GM13976 (cell line): ENCODE measurements at regions not wholly inside any gene's neighbourhood (a gene's known extent, or its start where the extent isn't known, plus 50 kb on each side); places are given as distances from the start of the nearest gene placed in this dataset.

Source experiments
- DNase-seq: peaks from one replicate; pipeline ENCODE4 v3.0.0; 2012; ENCODE audit warnings: low spot score
- in situ Hi-C: fragments of 300-500 bp; cut with MboI; formaldehyde crosslinking; loops from one replicate; pipeline ENCODE4 v1.12.0; 2022; ENCODE audit warnings: low sequenced_read_pairs, mixed read lengths, inconsistent platforms; ENCODE audit not compliant: unreplicated experiment
- TF ChIP-seq, protein P1 (sequence below): IDR thresholded peaks from 2 replicates; pipeline ENCODE4 v1.5.1; 2012; ENCODE audit warnings: borderline replicate concordance, mild to moderate bottlenecking; ENCODE audit not compliant: insufficient read depth; ENCODE audit errors: extremely low read depth, missing control alignments, control extremely low read depth

DNA sequence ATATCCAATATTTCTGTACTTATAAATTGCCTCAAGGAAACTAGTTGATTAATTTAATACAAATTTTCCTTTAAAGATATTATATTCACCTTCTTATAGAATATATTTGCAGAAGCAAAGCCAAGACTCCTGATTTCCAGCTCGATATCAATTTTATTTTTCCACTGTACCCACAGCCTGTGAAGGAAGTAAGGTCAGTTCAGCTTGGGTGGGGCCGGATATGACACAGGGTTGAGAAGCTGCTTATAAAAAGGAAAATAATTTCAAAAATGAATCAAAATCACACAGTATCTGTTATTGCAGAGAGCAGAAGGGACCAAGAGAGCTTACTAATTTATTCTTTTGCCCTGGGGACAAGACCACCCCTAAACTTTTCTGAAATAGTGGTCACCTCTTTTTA is 491.4 kb downstream of the TUSC7 start:
- in situ Hi-C loops = no loop called here
- DNase-seq = no peak
- TF ChIP-seq, protein P1, sequence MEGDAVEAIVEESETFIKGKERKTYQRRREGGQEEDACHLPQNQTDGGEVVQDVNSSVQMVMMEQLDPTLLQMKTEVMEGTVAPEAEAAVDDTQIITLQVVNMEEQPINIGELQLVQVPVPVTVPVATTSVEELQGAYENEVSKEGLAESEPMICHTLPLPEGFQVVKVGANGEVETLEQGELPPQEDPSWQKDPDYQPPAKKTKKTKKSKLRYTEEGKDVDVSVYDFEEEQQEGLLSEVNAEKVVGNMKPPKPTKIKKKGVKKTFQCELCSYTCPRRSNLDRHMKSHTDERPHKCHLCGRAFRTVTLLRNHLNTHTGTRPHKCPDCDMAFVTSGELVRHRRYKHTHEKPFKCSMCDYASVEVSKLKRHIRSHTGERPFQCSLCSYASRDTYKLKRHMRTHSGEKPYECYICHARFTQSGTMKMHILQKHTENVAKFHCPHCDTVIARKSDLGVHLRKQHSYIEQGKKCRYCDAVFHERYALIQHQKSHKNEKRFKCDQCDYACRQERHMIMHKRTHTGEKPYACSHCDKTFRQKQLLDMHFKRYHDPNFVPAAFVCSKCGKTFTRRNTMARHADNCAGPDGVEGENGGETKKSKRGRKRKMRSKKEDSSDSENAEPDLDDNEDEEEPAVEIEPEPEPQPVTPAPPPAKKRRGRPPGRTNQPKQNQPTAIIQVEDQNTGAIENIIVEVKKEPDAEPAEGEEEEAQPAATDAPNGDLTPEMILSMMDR = no peak

DNA sequence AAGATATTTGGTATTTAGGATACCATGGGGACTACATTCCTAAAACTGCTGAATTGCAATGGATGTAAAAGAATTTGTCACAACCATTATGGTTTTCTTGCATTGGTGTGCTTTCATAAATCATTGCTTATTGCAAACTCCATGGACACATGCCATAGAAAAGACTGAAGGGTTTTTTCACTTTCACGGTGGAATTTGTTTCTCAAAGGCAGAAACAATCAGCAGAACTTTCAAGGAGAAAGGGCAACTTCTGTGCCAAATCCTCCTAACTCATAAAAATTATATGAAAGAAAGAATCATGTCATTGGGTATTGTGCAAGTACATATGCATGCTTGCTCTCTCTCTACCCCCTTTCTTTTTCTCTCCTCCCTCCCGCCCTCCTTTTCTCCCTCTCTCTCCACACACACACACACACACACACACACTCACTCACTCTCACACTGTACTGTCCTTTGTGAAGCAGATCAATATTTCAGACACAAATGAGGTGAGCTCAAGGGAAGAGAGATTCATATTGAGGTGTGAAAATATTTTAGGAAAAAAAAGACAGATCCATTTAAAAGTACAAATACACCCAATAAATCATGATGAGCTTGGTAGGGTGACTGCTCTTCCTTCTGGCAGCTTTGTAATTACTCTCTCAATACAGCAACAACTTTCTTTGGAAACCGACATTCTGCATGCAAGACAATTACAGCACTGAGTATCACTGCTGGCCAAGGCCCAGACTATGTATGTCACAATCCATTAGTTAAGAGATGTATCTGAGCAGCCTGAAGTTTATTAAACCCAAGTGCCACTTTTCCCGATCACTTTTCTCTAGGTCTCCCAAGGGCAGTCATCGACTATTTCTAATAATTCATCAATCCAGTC is 492.6 kb downstream of the TUSC7 start:
- in situ Hi-C loops = no loop called here
- TF ChIP-seq, protein P1 = no peak
- DNase-seq = no peak

- TF ChIP-seq, protein P1 = no peak
- in situ Hi-C loops = no loop called here
- DNase-seq = no peak
Measured at GRCh38 chr3:117217355-117217754, 507.8 kb downstream of the TUSC7 start.

DNA sequence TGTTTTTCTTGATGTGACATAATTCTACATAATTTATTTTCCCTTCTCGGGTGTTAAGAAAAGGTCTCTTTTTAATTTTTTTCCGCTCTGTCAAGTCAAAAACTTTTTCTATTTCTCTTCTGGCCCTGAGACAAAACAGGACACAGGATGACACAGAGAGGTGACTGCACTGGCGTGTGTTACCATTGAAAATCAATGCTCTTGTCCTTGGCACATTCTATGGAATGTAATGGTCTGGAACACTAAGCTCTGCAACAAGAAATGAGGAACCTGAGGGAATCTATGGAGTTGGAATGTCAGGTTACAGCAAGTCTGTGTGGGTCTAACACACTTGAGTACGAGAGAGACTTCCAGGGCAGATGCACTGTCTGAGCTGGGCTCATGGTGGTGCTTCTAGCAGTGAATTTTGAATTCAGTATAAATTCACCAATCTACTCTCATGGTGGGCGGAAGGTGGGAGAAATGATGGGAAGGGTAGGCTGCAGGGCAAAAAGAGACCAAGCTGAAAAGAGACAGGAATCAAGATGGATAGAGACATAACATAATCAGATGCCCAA is 508.3 kb downstream of the TUSC7 start:
- DNase-seq = no peak
- TF ChIP-seq, protein P1 = no peak

GRCh38 chr3:117218641-117219048 is 509.1 kb downstream of the TUSC7 start:
- in situ Hi-C loops = no loop called here
- no peak for DNase-seq
- TF ChIP-seq, protein P1 = no peak

More for the DNA sequence above, 508.3 kb downstream of the TUSC7 start:
- in situ Hi-C loops = no loop called here

DNA sequence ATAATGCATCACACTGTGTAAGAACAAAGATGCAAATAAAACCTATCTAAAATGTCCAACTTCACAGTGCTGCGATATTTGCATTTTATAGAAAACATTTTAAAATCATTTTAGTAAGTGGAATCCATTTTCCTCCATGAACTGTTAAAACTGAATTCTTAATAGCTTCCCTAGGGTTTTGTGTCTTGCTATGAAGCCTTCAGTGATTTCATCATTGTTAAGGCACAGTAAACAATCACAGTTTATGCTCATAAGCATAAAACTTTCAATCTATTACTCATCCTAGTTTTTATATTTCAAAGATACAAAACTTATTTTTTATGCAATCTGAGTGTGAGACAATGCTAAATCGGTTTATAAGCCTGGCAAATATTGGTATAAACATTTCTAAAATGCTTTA is 509.7 kb downstream of the TUSC7 start:
- no peak for DNase-seq
- TF ChIP-seq, protein P1 = no peak
- in situ Hi-C loops = no loop called here

GRCh38 chr3:117226932-117227331 is 517.4 kb downstream of the TUSC7 start:
- TF ChIP-seq, protein P1 = no peak
- in situ Hi-C loops = no loop called here
- no peak for DNase-seq
